Esophagus muscularis mucosa (tissue), 4 donors: ENCODE measurements at regions not wholly inside any gene's neighbourhood (a gene's known extent, or its start where the extent isn't known, plus 50 kb on each side); places are given as distances from the start of the nearest gene placed in this dataset.

Source experiments
- CTCF ChIP-seq, 3 experiments: fragments of 200-600 bp in 2 of 3; fragments of 450-650 bp in 1 of 3; sonication (generic) in 2 of 3; IDR thresholded peaks; one replicate each; pipeline ENCODE4 v1.5.1; 2017 to 2019; ENCODE audit warnings: antibody characterized with exemption in 3 of 3, mild to moderate bottlenecking in 2 of 3, moderate library complexity in 1 of 3
- EP300 ChIP-seq: sonication (generic); formaldehyde crosslinking; IDR thresholded peaks from one replicate; pipeline ENCODE4 v1.6.1; 2017; ENCODE audit warnings: antibody characterized with exemption
- POLR2A ChIP-seq: fragments of 450-650 bp; IDR thresholded peaks from one replicate; pipeline ENCODE4 v1.6.1; 2017; ENCODE audit warnings: antibody characterized with exemption, moderate library complexity, mild to moderate bottlenecking, low read depth

GRCh38 chr11:86151174-86152005 is 82.5 kb upstream of the PICALM start:
- TF ChIP-seq CTCF (IDR thresholded peaks at IDR 0.05) (no peak), EP300 (no peak), POLR2A (no peak)
